Activated gamma-delta T cell (primary cell): ENCODE measurements at regions not wholly inside any gene's neighbourhood (a gene's known extent, or its start where the extent isn't known, plus 50 kb on each side); places are given as distances from the start of the nearest gene placed in this dataset.
"Not testable (repeated sequence)": the region's sequence is repeated elsewhere in the genome, so short reads cannot be mapped to it uniquely, and the experiment has no call there.

Experiments
- DNase-seq: peaks from one replicate; lab custom pipeline; 2025; lab: John Stamatoyannopoulos, UW

- no peak for DNase-seq
These were observed 544.7 kb upstream of the PTGER4 start for GRCh38 chr5:40134883-40135520.

- no peak for DNase-seq
These were observed 555.3 kb upstream of the PTGER4 start for GRCh38 chr5:40124367-40124766.

GRCh38 chr5:40121236-40121635, 558.5 kb upstream of the PTGER4 start:
- no peak for DNase-seq

GRCh38 chr5:40112875-40113274, 566.8 kb upstream of the PTGER4 start:
- no peak for DNase-seq

- DNase-seq: not testable (repeated sequence)
These were observed 568.7 kb upstream of the PTGER4 start for GRCh38 chr5:40111036-40111435.

- DNase-seq: not testable (repeated sequence)
These were observed 570.8 kb upstream of the PTGER4 start for GRCh38 chr5:40108764-40109390.

- not testable (repeated sequence) for DNase-seq
These were observed 571.9 kb upstream of the PTGER4 start for GRCh38 chr5:40107786-40108185.

- DNase-seq: no peak
These were observed 572.9 kb upstream of the PTGER4 start for GRCh38 chr5:40106847-40107246.

- DNase-seq: no peak
These were observed 581.4 kb upstream of the PTGER4 start for GRCh38 chr5:40098313-40098712.

- no peak for DNase-seq
These were observed 586.2 kb upstream of the PTGER4 start for GRCh38 chr5:40093550-40093949.

- DNase-seq: no peak
These were observed 590.4 kb upstream of the PTGER4 start for GRCh38 chr5:40089269-40089668.

GRCh38 chr5:40084614-40085013, 595.1 kb upstream of the PTGER4 start:
- no peak for DNase-seq

GRCh38 chr5:40082313-40082712, 597.4 kb upstream of the PTGER4 start:
- DNase-seq: no peak

- DNase-seq: no peak
These were observed 599.5 kb upstream of the PTGER4 start for GRCh38 chr5:40080191-40080590.

- no peak for DNase-seq
These were observed 600.7 kb upstream of the PTGER4 start for GRCh38 chr5:40078898-40079575.

- DNase-seq: no peak
These were observed 604.9 kb upstream of the PTGER4 start for GRCh38 chr5:40074826-40075225.

- no peak for DNase-seq
These were observed 605.8 kb upstream of the PTGER4 start for GRCh38 chr5:40073927-40074326.

- DNase-seq: no peak
These were observed 607.8 kb upstream of the PTGER4 start for GRCh38 chr5:40071870-40072269.

- DNase-seq: peak; percentile 3
These were observed 613.1 kb upstream of the PTGER4 start for GRCh38 chr5:40066616-40067015.

- no peak for DNase-seq
These were observed 626.9 kb upstream of the PTGER4 start for GRCh38 chr5:40052808-40053207.

GRCh38 chr5:40046792-40047191, 622.0 kb upstream of the DAB2 start:
- DNase-seq: no peak

- no peak for DNase-seq
These were observed 620.6 kb upstream of the DAB2 start for GRCh38 chr5:40045429-40045828.

GRCh38 chr5:40043916-40044315, 619.1 kb upstream of the DAB2 start:
- no peak for DNase-seq
